ENCODE measurements at regions not wholly inside any gene's neighbourhood (a gene's known extent, or its start where the extent isn't known, plus 50 kb on each side); places are given as distances from the start of the nearest gene placed in this dataset.

DNA sequence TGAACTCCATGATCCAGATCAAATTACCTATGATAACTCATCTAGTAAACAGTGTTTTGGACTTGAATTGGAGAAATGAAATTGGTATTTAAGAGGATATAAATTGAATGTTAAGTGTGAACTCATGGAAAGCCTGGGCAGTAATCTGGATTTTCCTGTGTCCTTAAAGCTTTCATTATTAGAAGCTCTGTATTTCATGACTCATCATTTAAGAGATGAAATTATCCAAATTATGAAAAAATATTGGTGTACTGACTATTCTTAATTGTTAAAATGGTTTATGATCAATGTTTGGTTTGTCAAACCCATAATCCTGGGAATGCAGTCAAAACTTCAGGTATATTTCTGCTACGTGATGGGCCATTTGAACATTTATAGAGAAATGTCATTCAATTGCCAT is 332.2 kb upstream of the ST6GAL2 start:
- TF ChIP-seq, protein P1, sequence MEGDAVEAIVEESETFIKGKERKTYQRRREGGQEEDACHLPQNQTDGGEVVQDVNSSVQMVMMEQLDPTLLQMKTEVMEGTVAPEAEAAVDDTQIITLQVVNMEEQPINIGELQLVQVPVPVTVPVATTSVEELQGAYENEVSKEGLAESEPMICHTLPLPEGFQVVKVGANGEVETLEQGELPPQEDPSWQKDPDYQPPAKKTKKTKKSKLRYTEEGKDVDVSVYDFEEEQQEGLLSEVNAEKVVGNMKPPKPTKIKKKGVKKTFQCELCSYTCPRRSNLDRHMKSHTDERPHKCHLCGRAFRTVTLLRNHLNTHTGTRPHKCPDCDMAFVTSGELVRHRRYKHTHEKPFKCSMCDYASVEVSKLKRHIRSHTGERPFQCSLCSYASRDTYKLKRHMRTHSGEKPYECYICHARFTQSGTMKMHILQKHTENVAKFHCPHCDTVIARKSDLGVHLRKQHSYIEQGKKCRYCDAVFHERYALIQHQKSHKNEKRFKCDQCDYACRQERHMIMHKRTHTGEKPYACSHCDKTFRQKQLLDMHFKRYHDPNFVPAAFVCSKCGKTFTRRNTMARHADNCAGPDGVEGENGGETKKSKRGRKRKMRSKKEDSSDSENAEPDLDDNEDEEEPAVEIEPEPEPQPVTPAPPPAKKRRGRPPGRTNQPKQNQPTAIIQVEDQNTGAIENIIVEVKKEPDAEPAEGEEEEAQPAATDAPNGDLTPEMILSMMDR (conservative IDR thresholded peaks at IDR 0.05) = no peak
- TF ChIP-seq EZH2 (IDR thresholded peaks at IDR 0.05; ENCODE audit: low read depth) = no peak
